ENCODE measurements at regions not wholly inside any gene's neighbourhood (a gene's known extent, or its start where the extent isn't known, plus 50 kb on each side); places are given as distances from the start of the nearest gene placed in this dataset.

DNA sequence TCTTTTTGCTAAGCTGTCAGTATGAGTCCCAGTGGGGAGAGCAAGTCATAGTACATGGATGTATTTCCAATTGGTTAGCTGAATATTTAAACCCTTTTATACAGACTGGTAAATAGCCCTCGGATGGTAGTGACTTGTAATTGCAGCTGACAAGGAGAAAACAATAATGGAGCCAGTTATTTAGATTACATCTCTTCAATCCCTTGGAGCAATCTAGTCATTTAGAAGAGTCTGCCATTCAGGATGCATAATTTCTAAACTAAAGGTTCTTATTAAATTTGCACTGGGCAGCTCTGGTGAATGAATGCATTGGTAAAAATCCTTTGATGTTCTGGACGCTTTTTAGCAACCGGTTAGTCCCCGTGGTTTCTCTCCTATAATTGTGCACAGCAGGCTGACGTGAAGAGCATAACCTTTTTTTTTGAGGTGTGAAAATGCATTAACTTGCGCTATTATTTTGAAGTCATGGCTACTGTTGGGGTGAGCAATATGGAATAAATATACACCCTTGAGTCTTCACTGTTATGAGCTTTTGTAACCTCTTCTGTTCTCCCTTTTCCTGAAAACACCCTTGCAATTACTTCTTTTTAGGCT is 158.6 kb upstream of the CD180 start:
- no peaks in the 10 kb centered on the region for H3K36me3 ChIP-seq
- H3K4me3 ChIP-seq, result no peak overlapping the region
- WGBS, 5 donors, result 89 to 94% (median 89%) methylated on average over 6 of the region's 6 CpGs
- H3K27me3 ChIP-seq, result no peaks in the 10 kb centered on the region
- H3K9me3 ChIP-seq, result no peaks in the 10 kb centered on the region
- H3K4me1 ChIP-seq, result peaks cover 0 to 5% (median 0%) of the 10 kb centered on the region in 4 donors
- no peak for DNase-seq
- no peak overlapping the region for H3K27ac ChIP-seq
- TF ChIP-seq CTCF (IDR thresholded peaks at IDR 0.05) (no peak), POLR2A (IDR thresholded peaks at IDR 0.05) (no peak), POLR2AphosphoS5 (IDR thresholded peaks at IDR 0.05) (no peak), EP300 (IDR thresholded peaks at IDR 0.05) (no peak)
- intact Hi-C loops (cut with DNase I; ENCODE audit: low total_unique reads), result no loop called here

DNA sequence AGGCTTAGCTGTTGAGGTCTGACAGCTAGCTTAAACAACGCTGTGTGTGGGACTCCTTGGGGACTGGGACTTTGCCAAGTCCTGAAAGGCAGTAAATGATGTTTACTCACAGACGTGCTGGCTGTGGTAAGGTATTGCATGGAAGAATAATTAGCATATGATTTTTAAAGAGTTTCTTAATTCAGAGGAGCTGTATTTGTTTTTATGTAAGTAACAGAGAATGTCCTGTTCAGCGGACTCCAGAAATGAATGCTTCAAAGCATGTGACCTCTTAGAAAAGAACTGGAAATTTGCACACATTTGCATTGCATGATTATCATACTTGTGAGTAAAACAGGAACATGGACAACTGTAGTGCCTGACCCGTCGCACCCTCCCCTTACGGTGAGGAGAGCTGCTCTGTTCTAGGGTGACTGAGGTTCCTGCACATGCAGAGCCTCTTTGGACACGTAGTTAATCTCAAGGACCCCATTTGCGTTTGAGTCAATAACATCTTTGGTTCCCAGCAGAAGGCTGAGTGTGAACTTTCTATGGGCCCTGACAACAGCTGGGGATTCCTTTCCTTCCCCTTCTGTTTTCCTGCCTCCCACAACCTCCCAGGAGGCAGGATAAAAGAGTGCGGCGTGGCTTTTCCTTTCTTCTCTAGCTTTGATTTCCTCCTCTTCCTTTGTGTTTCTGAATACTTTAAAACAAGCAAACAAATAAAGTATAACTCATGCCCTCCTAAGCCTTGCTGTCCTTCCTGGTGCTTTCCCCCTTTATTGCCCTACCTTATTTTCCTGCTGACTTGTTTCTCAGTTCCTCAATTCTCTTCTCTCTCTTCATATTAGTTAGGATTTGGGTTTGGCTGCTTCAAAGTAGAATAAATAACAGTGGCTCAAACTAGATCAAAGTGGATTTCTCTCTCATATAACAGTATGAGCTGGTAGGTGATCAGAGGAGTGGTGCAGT is 157.2 kb upstream of the CD180 start:
- TF ChIP-seq POLR2A (IDR thresholded peaks at IDR 0.05) (no peak), EP300 (IDR thresholded peaks at IDR 0.05) (no peak), POLR2AphosphoS5 (IDR thresholded peaks at IDR 0.05) (no peak), CTCF (IDR thresholded peaks at IDR 0.05) (no peak)
- H3K4me3 ChIP-seq, result no peak overlapping the region
- intact Hi-C loops (cut with DNase I; ENCODE audit: low total_unique reads), result no loop called here
- DNase-seq, result peak in 1 of 2 donors; percentile 51
- WGBS, 5 donors, result 47 to 52% (median 49%) methylated on average over 10 of the region's 10 CpGs
- no peaks in the 10 kb centered on the region for H3K27me3 ChIP-seq
- H3K4me1 ChIP-seq, result peaks cover 0 to 5% (median 0%) of the 10 kb centered on the region in 4 donors
- H3K9me3 ChIP-seq, result no peaks in the 10 kb centered on the region
- no peaks in the 10 kb centered on the region for H3K36me3 ChIP-seq
- H3K27ac ChIP-seq, result no peak overlapping the region

DNA sequence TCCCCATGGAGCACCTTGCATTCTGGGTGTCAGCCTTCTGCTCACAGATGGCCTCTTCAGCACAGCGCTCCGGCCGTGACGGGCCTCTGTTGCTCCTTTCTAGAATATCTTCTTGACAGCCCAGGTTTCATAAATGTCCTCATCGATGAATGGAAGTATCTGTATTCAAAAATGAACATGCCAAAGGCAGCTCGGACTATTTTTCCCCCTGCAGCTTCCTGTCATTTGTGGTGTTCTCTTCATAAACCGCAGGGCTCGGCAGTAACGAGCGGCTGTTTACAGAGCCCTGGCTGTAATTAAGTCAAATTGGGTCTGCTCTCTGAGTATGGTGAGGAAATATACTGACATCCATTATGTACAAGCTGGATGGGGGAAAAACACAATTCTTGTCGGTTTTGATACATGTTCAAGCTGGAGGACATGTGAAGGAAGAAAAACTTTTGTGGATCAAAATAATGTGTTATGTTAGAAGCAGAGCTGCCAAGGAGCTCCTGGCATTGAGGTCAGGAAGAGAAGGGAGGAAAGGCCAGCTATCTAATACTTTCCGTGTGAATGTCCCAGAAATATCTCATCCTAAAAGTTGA is 154.1 kb upstream of the CD180 start:
- Histone ChIP-seq H3K27me3 (no peaks in the 10 kb centered on the region), H3K27ac (peak overlapping the region in 2 of 5 donors; percentile 10 to 27), H3K36me3 (no peaks in the 10 kb centered on the region), H3K4me1 (peaks cover 0 to 5% (median 0%) of the 10 kb centered on the region in 4 donors), H3K9me3 (no peaks in the 10 kb centered on the region), H3K4me3 (no peak overlapping the region)
- DNase-seq, result peak in 1 of 2 donors; percentile 43
- 60 to 74% (median 70%) methylated on average over 12 of the region's 12 CpGs for WGBS, 5 donors
- intact Hi-C loops (cut with DNase I; ENCODE audit: low total_unique reads), result no loop called here
- no peak for TF ChIP-seq EP300 (IDR thresholded peaks at IDR 0.05)
- TF ChIP-seq POLR2A (IDR thresholded peaks at IDR 0.05), result no peak
- TF ChIP-seq POLR2AphosphoS5 (IDR thresholded peaks at IDR 0.05), result no peak

- peaks cover 0 to 2% (median under 1%) of the 10 kb centered on the region in 4 donors for H3K9me3 ChIP-seq
- no peak for TF ChIP-seq POLR2AphosphoS5 (IDR thresholded peaks at IDR 0.05)
- no peak for TF ChIP-seq CTCF (IDR thresholded peaks at IDR 0.05)
- intact Hi-C loops (cut with DNase I; ENCODE audit: low total_unique reads), result no loop called here
- no peaks in the 10 kb centered on the region for H3K27me3 ChIP-seq
- WGBS, 5 donors, result 59 to 80% (median 67%) methylated on average over 5 of the region's 5 CpGs
- no peaks in the 10 kb centered on the region for H3K36me3 ChIP-seq
- H3K4me1 ChIP-seq, result peaks cover 0 to 5% (median 0%) of the 10 kb centered on the region in 4 donors
- H3K27ac ChIP-seq, result peak overlapping the region in 2 of 5 donors; percentile 10 to 27
- no peak overlapping the region for H3K4me3 ChIP-seq
- DNase-seq, result no peak
Measured at GRCh38 chr5:67350185-67350584, 153.6 kb upstream of the CD180 start.

Data from stomach (tissue), 8 donors.